H1 (cell line): ENCODE measurements at regions not wholly inside any gene's neighbourhood (a gene's known extent, or its start where the extent isn't known, plus 50 kb on each side); places are given as distances from the start of the nearest gene placed in this dataset.

Experiments used
- SP1 ChIP-seq: IDR thresholded peaks from 2 replicates; pipeline ENCODE4 v1.6.1; 2011; ENCODE audit warnings: low read depth, low read length
- TF ChIP-seq, protein P1 (sequence below): IDR thresholded peaks from 2 replicates; pipeline ENCODE4 v1.6.1; 2011; ENCODE audit warnings: low read length, improper control_type of control experiment

DNA sequence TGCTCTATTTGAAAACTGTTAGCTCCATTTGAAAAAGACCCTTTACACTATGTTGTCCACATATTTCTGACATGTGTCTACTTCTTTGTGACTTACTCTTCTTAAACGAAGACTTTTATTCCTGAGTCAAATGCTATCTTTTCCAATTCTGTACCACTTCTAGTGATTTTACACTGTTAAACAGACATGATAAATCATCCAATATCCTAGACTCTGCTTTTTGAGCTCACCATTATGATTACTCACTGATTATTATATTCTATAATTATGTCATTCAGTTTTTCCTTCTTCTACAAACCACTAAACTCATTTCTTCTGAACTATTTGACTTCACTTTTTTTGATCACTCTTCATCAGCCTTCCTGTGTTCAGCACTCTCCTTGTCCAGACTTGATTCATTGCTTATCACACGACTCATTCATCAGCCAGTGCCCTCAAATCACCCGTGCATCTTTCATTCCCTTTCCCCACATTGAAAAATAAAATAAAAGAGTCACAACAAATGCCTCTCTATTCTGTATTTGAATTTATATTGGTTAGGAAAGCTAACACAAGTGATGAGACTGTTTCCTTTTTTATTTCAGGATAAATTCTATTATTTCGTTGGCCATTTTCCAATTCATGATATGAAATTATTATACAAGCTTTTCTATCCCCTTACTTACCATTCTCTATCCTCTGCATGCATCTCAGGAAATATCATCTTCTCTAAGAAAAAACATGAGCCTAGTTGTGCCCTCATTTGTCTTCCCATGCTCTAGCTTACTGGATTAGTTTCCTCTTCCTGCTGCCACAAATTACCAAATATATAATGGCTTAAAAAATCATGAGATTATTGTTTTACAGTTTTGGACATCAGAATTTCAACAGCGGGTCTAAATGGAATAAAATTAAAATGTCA, 1482.1 kb upstream of the MIR17HG start (continued):
- TF ChIP-seq, protein P1, sequence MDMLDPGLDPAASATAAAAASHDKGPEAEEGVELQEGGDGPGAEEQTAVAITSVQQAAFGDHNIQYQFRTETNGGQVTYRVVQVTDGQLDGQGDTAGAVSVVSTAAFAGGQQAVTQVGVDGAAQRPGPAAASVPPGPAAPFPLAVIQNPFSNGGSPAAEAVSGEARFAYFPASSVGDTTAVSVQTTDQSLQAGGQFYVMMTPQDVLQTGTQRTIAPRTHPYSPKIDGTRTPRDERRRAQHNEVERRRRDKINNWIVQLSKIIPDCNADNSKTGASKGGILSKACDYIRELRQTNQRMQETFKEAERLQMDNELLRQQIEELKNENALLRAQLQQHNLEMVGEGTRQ, result no peak
- no peak for TF ChIP-seq SP1
